ENCODE measurements at regions not wholly inside any gene's neighbourhood (a gene's known extent, or its start where the extent isn't known, plus 50 kb on each side); places are given as distances from the start of the nearest gene placed in this dataset.

DNA sequence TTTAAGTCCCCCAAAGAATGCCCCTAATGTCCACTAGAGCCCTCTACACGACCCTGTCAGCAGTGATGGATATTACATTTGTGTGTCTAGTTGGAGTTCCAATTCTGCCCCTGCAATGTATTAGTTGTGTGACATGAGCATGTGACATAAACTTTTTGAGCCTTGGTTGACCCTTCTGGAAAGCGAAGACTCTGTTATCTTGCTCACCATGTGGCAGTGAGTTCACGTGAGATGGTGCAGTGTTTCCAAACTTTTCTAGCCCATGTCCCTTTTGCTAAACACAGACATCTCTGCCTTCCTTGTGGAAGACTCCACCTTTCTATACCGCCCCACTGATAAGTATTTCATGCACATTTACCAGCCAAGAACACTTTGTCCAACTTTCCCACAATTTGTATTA lies 87.0 kb upstream of the BOD1 start:
- DNase-seq (ENCODE audit: low read depth in 1 of 2, low spot score in 1 of 2), result no peak
- Histone ChIP-seq H3K27me3 (no peaks in the 10 kb centered on the region), H3K36me3 (no peaks in the 10 kb centered on the region), H3K9me3 (ENCODE audit: low read depth) (no peaks in the 10 kb centered on the region), H3K27ac (no peak overlapping the region), H3K4me1 (ENCODE audit: low read depth) (no peaks in the 10 kb centered on the region), H3K4me3 (no peak overlapping the region)
- no peak for TF ChIP-seq CTCF (IDR thresholded peaks at IDR 0.05; ENCODE audit: low read depth, low read length)

GRCh38 chr5:173704615-173705511 lies 88.4 kb upstream of the BOD1 start:
- no peaks in the 10 kb centered on the region for H3K36me3 ChIP-seq
- no peak overlapping the region for H3K27ac ChIP-seq
- no peaks in the 10 kb centered on the region for H3K27me3 ChIP-seq
- no peak overlapping the region for H3K4me3 ChIP-seq
- H3K4me1 ChIP-seq (ENCODE audit: low read depth), result no peaks in the 10 kb centered on the region
- H3K9me3 ChIP-seq (ENCODE audit: low read depth), result no peaks in the 10 kb centered on the region
- no peak for TF ChIP-seq CTCF (IDR thresholded peaks at IDR 0.05; ENCODE audit: low read depth, low read length)
- no peak for DNase-seq (ENCODE audit: low read depth in 1 of 2, low spot score in 1 of 2)

GRCh38 chr5:173705512-173706044 lies 89.1 kb upstream of the BOD1 start:
- Histone ChIP-seq H3K9me3 (ENCODE audit: low read depth) (no peaks in the 10 kb centered on the region), H3K36me3 (no peaks in the 10 kb centered on the region), H3K4me3 (no peak overlapping the region), H3K27ac (no peak overlapping the region), H3K27me3 (no peaks in the 10 kb centered on the region), H3K4me1 (ENCODE audit: low read depth) (no peaks in the 10 kb centered on the region)
- no peak for TF ChIP-seq CTCF (IDR thresholded peaks at IDR 0.05; ENCODE audit: low read depth, low read length)
- no peak for DNase-seq (ENCODE audit: low read depth in 1 of 2, low spot score in 1 of 2)

DNA sequence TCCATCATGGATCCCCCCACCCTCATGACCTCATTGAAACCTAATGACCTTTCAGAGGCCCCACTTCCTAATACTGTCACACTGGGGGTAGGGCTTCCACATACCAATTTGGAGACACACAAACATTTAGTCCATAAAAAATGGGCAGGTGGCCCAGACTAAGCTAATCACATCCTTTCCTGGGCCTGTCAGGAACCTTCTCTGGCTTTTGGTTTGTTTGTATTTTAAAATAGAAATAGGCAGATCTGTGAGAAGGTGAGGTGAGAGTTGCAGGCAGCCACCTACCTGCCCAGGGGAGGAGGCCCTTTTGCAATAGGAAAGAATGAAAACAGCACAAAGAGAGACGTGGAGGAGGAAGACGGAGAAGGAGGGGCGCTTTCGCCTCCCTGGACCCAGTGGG lies 90.2 kb upstream of the BOD1 start:
- H3K4me3 ChIP-seq, result no peak overlapping the region
- TF ChIP-seq CTCF (IDR thresholded peaks at IDR 0.05; ENCODE audit: low read depth, low read length), result no peak
- H3K9me3 ChIP-seq (ENCODE audit: low read depth), result no peaks in the 10 kb centered on the region
- H3K27ac ChIP-seq, result no peak overlapping the region
- no peak for DNase-seq (ENCODE audit: low read depth in 1 of 2, low spot score in 1 of 2)
- H3K4me1 ChIP-seq (ENCODE audit: low read depth), result no peaks in the 10 kb centered on the region
- no peaks in the 10 kb centered on the region for H3K27me3 ChIP-seq
- no peaks in the 10 kb centered on the region for H3K36me3 ChIP-seq

DNA sequence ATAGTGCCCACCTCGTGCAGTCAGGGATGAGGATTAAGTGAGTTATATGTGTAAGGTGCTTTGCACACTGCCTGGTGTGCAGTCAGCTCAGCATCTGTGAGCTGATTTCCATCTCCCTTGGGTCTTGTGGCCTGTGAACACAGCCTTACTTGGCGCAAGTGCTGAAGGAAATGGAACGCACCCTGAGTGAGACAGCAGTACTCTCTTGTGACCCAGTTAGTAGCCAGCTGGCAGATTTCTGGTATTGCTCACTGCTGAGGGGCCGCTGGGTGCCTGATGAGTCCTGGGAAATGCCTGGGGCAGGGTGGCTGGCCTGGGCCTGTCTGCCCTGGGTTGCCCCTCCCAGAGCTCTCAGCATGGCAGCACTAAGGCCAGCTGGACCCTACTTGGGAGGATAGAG lies 90.9 kb upstream of the BOD1 start:
- peak in 1 of 2 donors; percentile 71 for DNase-seq (ENCODE audit: low read depth in 1 of 2, low spot score in 1 of 2)
- no peaks in the 10 kb centered on the region for H3K36me3 ChIP-seq
- no peaks in the 10 kb centered on the region for H3K9me3 ChIP-seq (ENCODE audit: low read depth)
- no peaks in the 10 kb centered on the region for H3K4me1 ChIP-seq (ENCODE audit: low read depth)
- H3K27ac ChIP-seq, result no peak overlapping the region
- H3K4me3 ChIP-seq, result no peak overlapping the region
- TF ChIP-seq CTCF (IDR thresholded peaks at IDR 0.05; ENCODE audit: low read depth, low read length), result no peak
- no peaks in the 10 kb centered on the region for H3K27me3 ChIP-seq

Measured in cardiac muscle cell (in vitro differentiated cells and primary cell).